HG02642 (cell line): ENCODE measurements at regions not wholly inside any gene's neighbourhood (a gene's known extent, or its start where the extent isn't known, plus 50 kb on each side); places are given as distances from the start of the nearest gene placed in this dataset.

ENCODE experiments used
- ATAC-seq: cut with Tn5 transposase; IDR thresholded peaks from one replicate; pipeline ENCODE4 v1.9.1; 2021; ENCODE audit warnings: mild to moderate bottlenecking; ENCODE audit not compliant: unreplicated experiment, poor library complexity

- no peak for ATAC-seq
Measured at GRCh38 chr15:77720173-77720572, 87.5 kb upstream of the LINGO1 start.

GRCh38 chr15:77719450-77719849, 86.7 kb upstream of the LINGO1 start:
- ATAC-seq = no peak

DNA sequence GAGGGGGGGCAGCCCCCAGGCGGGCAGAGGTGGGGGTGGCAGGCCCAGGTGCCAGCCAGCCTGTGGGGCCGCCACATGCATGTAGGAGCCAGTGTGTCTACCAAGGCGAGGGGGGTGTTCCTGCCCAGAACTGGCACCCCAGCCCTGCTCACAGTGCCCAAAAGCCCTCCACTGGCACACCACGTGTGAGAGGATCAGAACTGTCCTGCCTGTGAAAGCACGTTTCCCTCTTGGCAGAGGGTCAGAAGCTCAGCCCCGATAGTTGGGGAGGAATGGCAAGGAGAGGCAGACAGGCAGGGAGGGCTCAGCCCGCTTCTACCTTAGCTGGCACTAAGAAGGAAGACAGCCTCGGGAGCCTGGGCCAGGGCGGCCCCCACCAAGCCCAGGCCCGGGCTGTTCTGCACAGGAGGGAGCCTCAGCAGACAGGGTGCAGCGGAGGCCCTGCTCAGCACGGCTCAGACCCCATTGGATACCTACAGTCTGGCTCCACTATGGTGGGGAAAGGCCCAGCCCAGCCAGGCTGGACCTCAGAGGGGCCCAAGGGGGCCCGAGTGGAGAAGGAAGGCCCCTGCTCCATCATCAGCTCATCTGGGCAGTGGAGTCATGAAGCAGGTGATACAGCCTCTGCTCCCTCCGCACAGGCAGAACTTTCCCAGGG, 84.8 kb upstream of the LINGO1 start:
- ATAC-seq = no peak

DNA sequence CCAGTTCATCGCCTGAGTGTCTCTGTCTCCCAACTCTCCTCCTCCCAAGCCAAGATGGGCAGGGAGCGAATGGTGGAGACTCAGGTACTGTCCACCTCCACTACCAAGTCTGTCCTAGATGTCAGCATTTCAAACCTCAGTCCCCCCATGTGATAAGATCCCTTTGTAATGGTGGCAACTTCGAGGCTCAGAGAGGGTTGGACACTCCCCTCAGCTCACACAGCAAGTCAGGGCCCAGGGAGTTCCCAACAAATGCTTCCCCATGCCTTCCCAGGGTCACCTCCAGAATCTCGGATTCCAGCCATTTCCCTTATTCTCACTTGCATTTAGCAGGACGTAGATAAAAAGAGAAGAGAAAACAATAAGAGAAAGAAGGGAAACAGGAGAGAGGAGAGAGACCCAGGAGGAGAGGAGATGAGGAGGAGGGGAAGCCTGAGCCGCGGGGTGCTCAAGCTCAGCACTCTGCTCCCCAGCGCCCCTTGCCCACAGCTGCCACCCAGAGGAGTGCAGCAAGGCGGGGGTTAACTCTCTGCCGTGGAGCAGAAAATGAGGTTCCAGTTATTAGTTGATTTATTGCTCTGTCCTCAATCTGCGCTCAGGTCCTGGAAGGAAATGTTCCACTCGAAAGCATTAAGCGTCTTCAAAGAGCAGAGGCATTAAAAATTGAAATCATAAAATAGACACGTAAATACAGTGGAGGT, 84.1 kb upstream of the LINGO1 start:
- no peak for ATAC-seq

- ATAC-seq = no peak
Measured at GRCh38 chr15:77715860-77716259, 83.1 kb upstream of the LINGO1 start.

DNA sequence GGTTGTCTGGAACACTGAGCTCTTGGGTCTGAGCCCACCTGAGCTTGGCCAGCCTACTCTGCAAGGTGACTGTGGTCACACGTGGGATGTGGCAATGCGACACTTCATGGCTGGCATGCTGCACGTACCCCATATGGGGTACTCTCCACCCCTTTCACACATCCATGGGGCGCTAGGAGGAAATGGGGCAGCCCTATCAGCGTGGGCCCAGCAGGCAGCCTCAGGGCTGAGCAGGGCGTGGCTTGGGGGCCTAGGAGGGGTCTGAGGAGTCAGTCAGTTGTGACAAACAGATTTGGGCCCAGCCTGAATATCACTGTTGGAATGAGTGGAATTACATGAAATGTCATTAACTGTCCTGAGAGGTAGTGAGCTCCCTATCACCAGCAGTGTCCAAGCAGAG, 82.3 kb upstream of the LINGO1 start:
- ATAC-seq = no peak

GRCh38 chr15:77714555-77714954, 81.8 kb upstream of the LINGO1 start:
- no peak for ATAC-seq

GRCh38 chr15:77714023-77714422, 81.3 kb upstream of the LINGO1 start:
- no peak for ATAC-seq

- no peak for ATAC-seq
Measured at GRCh38 chr15:77713281-77713680, 80.6 kb upstream of the LINGO1 start.

DNA sequence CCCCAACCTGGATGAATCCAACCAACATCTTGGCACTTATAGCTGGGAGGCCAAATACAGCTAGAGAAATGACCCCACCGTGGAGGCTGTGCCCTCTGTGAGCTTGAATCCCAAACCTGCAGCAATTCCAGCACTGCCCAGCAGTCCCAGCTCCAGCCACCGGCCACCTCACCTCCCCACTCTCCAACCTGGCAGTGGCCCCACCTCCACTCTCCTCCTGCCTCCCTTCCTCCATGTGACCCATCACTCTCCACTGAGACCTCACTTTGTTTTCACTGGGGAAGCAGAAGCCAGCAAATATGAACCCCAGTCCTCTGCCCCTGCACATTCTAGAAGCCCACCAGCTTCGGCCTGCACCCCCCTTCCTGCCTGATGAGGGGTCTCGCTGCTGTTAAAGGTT, 79.7 kb upstream of the LINGO1 start:
- ATAC-seq = no peak

- ATAC-seq = no peak
Measured at GRCh38 chr15:77710637-77711036, 77.9 kb upstream of the LINGO1 start.

GRCh38 chr15:77710206-77710605, 77.5 kb upstream of the LINGO1 start:
- ATAC-seq = no peak

DNA sequence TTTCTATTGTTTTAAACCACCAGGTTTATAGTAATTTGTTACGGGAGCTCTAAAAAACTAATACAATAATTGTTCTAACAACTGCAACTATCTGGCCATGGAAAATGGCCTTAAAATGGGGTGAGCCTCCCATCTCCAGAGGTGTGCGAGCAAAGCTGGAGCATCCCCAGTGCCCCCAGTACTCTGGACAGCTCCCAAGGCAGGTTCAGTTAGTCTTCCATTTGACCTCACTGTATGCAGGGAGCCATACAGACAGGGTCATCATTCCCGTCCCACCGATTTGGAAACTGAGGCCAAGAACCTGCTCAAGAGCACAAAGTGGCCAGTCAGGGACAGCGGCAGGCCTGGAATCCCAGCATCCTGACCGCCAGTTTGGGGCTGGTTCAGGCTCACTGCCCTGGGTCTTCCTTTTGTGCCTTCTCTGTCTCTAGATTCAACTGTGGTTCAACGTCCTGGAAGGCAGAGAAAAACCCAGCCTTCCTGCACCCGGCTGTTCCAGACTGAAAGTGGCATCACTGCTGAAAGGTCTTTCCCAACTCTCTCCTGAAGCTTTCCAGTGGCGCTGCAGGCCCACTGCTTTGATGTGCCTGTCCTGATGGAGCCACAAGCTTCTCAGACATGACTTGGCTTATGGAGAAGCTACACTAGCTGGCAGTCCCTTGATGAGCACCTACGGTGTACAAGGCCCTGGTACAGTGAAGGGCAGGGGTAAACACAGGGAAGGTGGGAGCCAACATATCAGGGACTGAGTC, 76.6 kb upstream of the LINGO1 start:
- ATAC-seq = no peak

GRCh38 chr15:77706482-77707244, 74.0 kb upstream of the LINGO1 start:
- no peak for ATAC-seq

DNA sequence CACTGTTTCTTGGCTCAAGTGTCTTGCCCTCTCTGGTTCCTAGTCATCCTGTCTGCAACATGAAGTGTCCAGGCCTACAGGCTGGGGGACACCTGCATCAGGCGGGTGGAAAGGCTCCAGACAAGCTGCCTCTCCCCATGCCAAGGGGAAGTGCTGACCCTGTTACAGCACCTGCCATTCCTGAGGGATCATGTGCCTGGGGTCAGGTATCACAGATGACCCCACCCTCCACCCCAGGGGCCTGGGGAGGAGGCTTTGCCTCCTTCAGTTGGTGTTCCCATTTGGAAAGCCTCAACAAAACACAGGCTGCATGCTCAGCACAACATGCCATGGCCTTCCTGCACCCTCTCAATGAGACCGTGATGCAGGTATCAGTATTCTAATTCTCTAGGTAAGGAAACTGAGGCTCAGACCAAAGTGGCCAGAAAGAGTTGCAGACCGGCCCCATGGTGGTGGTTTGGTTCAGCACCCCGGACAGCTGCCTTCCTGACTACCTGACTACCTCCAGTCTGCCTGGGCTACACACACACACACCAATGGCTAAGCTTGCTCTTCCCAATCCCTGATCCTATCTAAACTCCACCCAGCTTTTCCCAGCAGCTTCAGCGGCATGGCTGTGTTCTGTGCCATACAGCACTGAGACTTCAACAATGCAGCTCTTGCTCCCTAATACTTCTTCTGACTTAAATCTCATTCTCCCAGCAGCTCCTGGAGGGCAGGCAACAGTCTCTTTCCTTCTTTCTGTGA, 69.7 kb upstream of the LINGO1 start:
- ATAC-seq = no peak

DNA sequence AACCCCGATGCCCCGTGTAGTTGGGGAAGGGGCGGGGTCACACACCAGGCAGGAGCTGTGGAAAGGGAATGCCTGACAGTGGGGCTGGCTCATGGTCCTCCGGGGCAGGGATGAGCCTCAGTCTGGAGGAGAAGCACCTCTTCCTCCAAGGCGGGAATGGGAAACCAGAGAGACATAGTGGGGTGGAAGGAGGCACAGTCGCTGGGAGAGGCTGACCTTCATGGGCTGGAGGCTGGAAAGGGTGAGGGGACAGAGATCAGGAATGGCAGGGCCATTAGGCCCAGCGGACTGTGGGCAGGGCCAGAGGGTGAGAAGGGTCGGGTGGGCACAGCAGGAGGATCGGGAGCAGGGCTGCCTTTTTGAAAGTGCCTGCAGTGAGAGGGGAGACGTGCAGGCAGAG, 65.8 kb upstream of the LINGO1 start:
- ATAC-seq = no peak

GRCh38 chr15:77697893-77698292, 65.2 kb upstream of the LINGO1 start:
- ATAC-seq = no peak

DNA sequence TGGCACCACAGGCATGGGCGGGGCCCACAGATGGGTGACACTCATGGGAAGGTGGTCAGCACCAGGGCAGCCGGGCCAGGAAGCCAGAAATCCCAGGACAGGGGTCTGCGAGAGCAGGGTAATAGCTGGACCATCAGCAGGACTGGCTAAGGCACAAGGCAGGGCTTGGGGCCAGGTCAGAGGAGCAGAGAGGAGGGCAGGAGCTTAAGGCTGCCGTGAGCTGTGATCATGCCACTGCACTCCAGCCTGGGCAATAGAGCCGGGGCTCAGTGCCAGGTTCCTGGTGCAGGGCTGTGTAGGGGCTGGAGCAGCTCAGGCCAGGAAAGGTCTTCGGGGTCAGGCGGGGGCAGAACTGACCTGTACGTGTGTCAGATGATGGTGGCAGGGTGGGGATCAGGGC, 64.2 kb upstream of the LINGO1 start:
- ATAC-seq = no peak

DNA sequence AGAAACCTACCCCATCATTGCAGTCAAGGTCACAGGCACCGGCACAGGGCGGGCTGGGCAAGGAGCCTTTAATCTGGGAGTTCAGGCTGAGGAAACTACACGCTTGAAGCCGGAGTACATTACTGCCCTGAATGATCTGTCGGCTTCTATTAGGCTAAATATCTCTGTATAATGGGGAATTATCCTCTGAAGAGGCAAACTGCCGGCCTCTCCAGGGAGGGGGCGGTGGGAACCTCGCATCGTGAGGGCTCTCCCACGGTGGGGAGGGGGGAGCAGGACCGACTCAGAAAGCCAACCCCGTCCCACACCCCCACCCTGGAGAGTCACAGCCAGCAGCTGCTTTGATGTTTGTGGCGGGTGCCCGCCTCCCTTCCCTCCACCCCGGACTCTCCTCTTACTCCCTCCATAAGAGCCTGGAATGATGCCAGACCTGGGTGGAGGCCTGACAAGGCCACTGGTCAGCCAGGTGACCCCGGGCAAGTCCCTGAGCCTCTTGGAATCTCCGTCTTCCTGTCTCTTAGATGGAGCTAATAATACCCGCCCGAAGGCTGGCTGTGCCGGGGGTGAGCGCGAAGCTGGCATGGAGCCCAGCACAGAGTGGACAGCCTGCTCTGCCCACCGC, 63.4 kb upstream of the LINGO1 start:
- ATAC-seq = no peak

DNA sequence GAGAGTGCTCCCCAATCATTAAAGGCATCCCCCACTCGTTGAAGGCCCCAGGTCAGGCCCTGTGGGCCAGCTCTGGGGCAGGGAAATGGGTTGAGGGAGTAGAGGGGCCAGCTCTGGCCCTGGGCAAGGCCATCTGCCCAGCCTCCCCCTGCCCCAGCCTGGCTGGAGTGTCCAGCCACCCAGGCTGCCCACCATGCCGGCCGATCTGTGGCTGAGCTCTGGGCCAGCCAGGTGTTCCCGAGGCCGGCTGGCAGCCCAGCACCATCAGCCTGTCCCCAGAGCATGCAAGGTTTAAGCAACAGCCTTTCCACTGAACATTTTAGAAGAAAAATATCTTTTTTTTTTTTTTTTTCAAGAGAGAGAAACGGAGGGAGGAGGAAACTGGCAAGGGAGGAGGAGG, 62.8 kb upstream of the LINGO1 start:
- ATAC-seq = no peak
